Gastrocnemius medialis (tissue), 4 donors: ENCODE measurements at regions not wholly inside any gene's neighbourhood (a gene's known extent, or its start where the extent isn't known, plus 50 kb on each side); places are given as distances from the start of the nearest gene placed in this dataset.
A peak's percentile ranks its signal among the peaks of the same experiment; 100 is the strongest.

ENCODE experiments used
- ATAC-seq, 2 donors: fragments of 150-250 bp; one replicate each; pipeline ENCODE4 v1.9.1; 2016
- DNase-seq, 2 donors: peaks; one replicate each; pipeline ENCODE4 v3.0.0-alpha.2; 2019
- H3K27ac ChIP-seq, 4 donors: fragments of 200-600 bp; sonication (generic); 1 replicate in 1 of 4; 2 replicates in 3 of 4; pipeline ENCODE4 v1.5.1; 2016 to 2018; ENCODE audit warnings: mild to moderate bottlenecking in 2 of 4, moderate library complexity in 1 of 4
- H3K27me3 ChIP-seq, 3 donors: fragments of 200-600 bp; sonication (generic) in 2 of 3; 1 replicate in 1 of 3; 2 replicates in 2 of 3; pipeline versions ENCODE4 v1.5.1 to v1.6.0; 2016 to 2019; ENCODE audit warnings: mild to moderate bottlenecking in 1 of 3, moderate library complexity in 1 of 3
- H3K36me3 ChIP-seq, 2 donors: fragments of 200-600 bp; sonication (generic) in 1 of 2; one replicate each; pipeline ENCODE4 v1.5.1; 2017 to 2018
- H3K4me1 ChIP-seq, 2 donors: fragments of 200-600 bp; sonication (generic) in 1 of 2; one replicate each; pipeline ENCODE4 v1.5.1; 2016 to 2017; ENCODE audit warnings: mild to moderate bottlenecking in 2 of 2
- H3K4me3 ChIP-seq, 4 donors: fragments of 200-600 bp; sonication (generic) in 3 of 4; 1 replicate in 1 of 4; 2 replicates in 3 of 4; pipeline ENCODE4 v1.5.1; 2016 to 2019; ENCODE audit warnings: mild to moderate bottlenecking in 2 of 4
- H3K9me3 ChIP-seq, 3 donors: fragments of 200-600 bp; sonication (generic) in 2 of 3; 1 replicate in 1 of 3; 2 replicates in 2 of 3; pipeline ENCODE4 v1.5.1; 2016 to 2019
- CTCF ChIP-seq, 5 experiments: fragments of 450-650 bp in 3 of 5; fragments of 200-600 bp in 2 of 5; sonication (generic) in 2 of 5; IDR thresholded peaks in 4 of 5; conservative IDR thresholded peaks in 1 of 5; 1 replicate in 4 of 5; 2 replicates in 1 of 5; pipeline ENCODE4 v1.5.1; 2016 to 2019; ENCODE audit warnings: antibody characterized with exemption in 5 of 5, mild to moderate bottlenecking in 3 of 5, moderate library complexity in 3 of 5
- POLR2A ChIP-seq, 2 donors: fragments of 450-650 bp; IDR thresholded peaks; one replicate each; pipeline ENCODE4 v1.6.1; 2017; ENCODE audit warnings: antibody characterized with exemption in 2 of 2, mild to moderate bottlenecking in 2 of 2, moderate library complexity in 2 of 2
- in situ Hi-C, 4 donors: fragments of 200-750 bp; cut with MboI; loops; one replicate each; pipeline versions ENCODE4 v1.15.0 to v1.8.0; 2017; ENCODE audit warnings: low sequenced_read_pairs in 4 of 4
- intact Hi-C: fragments of 100-400 bp; cut with DNase I; formaldehyde crosslinking; loops from one replicate; pipeline ENCODE4 v1.15.1; 2023; ENCODE audit warnings: low total_unique reads

GRCh38 chr2:216569765-216570164, 63.5 kb upstream of the IGFBP2 start:
- Histone ChIP-seq H3K4me1 (peaks cover 19 to 23% of the 10 kb centered on the region in 2 donors), H3K36me3 (no peaks in the 10 kb centered on the region), H3K27ac (no peak overlapping the region), H3K9me3 (no peaks in the 10 kb centered on the region), H3K4me3 (no peak overlapping the region), H3K27me3 (no peaks in the 10 kb centered on the region)
- no peak for DNase-seq
- in situ Hi-C loops, result no loop called here
- no peak for ATAC-seq
- no peak for TF ChIP-seq POLR2A (IDR thresholded peaks at IDR 0.05)
- no peak for TF ChIP-seq CTCF (IDR thresholded peaks at IDR 0.05 in 4 of 5, conservative IDR thresholded peaks at IDR 0.05 in 1 of 5)
- intact Hi-C loops, result no loop called here

GRCh38 chr2:216570357-216570756, 62.9 kb upstream of the IGFBP2 start:
- intact Hi-C loops, result no loop called here
- ATAC-seq, result no peak
- peaks cover 19 to 23% of the 10 kb centered on the region in 2 donors for H3K4me1 ChIP-seq

GRCh38 chr2:216571178-216571908, 61.9 kb upstream of the IGFBP2 start:
- ATAC-seq (no peak), DNase-seq (no peak)
- Histone ChIP-seq H3K27ac (no peak overlapping the region), H3K36me3 (no peaks in the 10 kb centered on the region), H3K4me3 (no peak overlapping the region), H3K4me1 (peaks cover 19 to 23% of the 10 kb centered on the region in 2 donors), H3K9me3 (no peaks in the 10 kb centered on the region), H3K27me3 (no peaks in the 10 kb centered on the region)
- in situ Hi-C loops (no loop called here), intact Hi-C loops (no loop called here)
- no peak for TF ChIP-seq CTCF (IDR thresholded peaks at IDR 0.05 in 4 of 5, conservative IDR thresholded peaks at IDR 0.05 in 1 of 5)
- TF ChIP-seq POLR2A (IDR thresholded peaks at IDR 0.05), result no peak

More at GRCh38 chr2:216570357-216570756, 62.9 kb upstream of the IGFBP2 start:
- Histone ChIP-seq H3K9me3 (no peaks in the 10 kb centered on the region), H3K27ac (no peak overlapping the region), H3K36me3 (no peaks in the 10 kb centered on the region), H3K27me3 (no peaks in the 10 kb centered on the region), H3K4me3 (no peak overlapping the region)
- in situ Hi-C loops, result no loop called here
- DNase-seq, result no peak
- no peak for TF ChIP-seq POLR2A (IDR thresholded peaks at IDR 0.05)
- no peak for TF ChIP-seq CTCF (IDR thresholded peaks at IDR 0.05 in 4 of 5, conservative IDR thresholded peaks at IDR 0.05 in 1 of 5)

GRCh38 chr2:216571909-216572513, 61.2 kb upstream of the IGFBP2 start:
- H3K4me1 ChIP-seq, result peaks cover 19 to 23% of the 10 kb centered on the region in 2 donors
- H3K9me3 ChIP-seq, result no peaks in the 10 kb centered on the region
- H3K27me3 ChIP-seq, result no peaks in the 10 kb centered on the region
- ATAC-seq, result no peak
- peak overlapping the region in 1 of 4 donors; percentile 56 for H3K27ac ChIP-seq
- no peak overlapping the region for H3K4me3 ChIP-seq
- in situ Hi-C loops, result no loop called here
- no peak for DNase-seq
- TF ChIP-seq POLR2A (IDR thresholded peaks at IDR 0.05) (no peak), CTCF (IDR thresholded peaks at IDR 0.05 in 4 of 5, conservative IDR thresholded peaks at IDR 0.05 in 1 of 5) (no peak)
- intact Hi-C loops, result no loop called here
- no peaks in the 10 kb centered on the region for H3K36me3 ChIP-seq
